ENCODE measurements at regions not wholly inside any gene's neighbourhood (a gene's known extent, or its start where the extent isn't known, plus 50 kb on each side); places are given as distances from the start of the nearest gene placed in this dataset.

- TF ChIP-seq CTCF (IDR thresholded peaks at IDR 0.05; ENCODE audit: low read depth, low read length) (no peak), MAX (IDR thresholded peaks at IDR 0.05; ENCODE audit: low read depth, low read length) (no peak), MYC (IDR thresholded peaks at IDR 0.05; ENCODE audit: low read depth, low read length) (no peak), POLR2A (IDR thresholded peaks at IDR 0.05; ENCODE audit: extremely low read depth, insufficient read length) (no peak)
Observed at GRCh38 chr13:31395090-31395489, 195.3 kb downstream of the B3GLCT start.

All from NB4 (cell line).